GM12892 (cell line): ENCODE measurements at regions not wholly inside any gene's neighbourhood (a gene's known extent, or its start where the extent isn't known, plus 50 kb on each side); places are given as distances from the start of the nearest gene placed in this dataset.

Experiments
- POLR2A ChIP-seq: IDR thresholded peaks from 2 replicates; pipeline ENCODE4 v1.6.1; 2011; ENCODE audit warnings: low read depth, low read length, control low read depth
- POLR2AphosphoS5 ChIP-seq: IDR thresholded peaks from 2 replicates; pipeline ENCODE4 v1.6.1; 2011; ENCODE audit warnings: low read depth, low read length, control low read depth

DNA sequence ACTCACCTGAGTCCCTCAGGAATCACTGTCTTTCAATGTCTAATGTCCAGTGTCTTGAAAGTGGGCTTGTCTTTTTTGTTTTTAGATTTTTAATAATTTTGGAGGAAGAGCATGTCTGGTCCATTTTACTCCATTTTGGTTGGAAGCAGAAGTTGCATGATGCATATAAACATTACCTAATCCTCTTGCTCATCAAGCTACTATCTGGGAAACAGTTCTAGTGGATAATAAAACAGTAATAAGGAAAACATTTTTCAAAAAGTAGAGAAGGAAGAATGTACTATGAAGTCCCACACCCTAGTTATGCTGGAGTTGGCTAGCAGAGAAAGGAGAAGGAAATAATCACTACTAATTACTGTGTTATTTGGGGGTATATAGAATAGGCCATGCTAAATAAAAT is 263.7 kb downstream of the ETAA1 start:
- TF ChIP-seq POLR2A (no peak), POLR2AphosphoS5 (no peak)
